ENCODE measurements at regions not wholly inside any gene's neighbourhood (a gene's known extent, or its start where the extent isn't known, plus 50 kb on each side); places are given as distances from the start of the nearest gene placed in this dataset.
"Not testable (repeated sequence)": the region's sequence is repeated elsewhere in the genome, so short reads cannot be mapped to it uniquely, and the experiment has no call there.

DNA sequence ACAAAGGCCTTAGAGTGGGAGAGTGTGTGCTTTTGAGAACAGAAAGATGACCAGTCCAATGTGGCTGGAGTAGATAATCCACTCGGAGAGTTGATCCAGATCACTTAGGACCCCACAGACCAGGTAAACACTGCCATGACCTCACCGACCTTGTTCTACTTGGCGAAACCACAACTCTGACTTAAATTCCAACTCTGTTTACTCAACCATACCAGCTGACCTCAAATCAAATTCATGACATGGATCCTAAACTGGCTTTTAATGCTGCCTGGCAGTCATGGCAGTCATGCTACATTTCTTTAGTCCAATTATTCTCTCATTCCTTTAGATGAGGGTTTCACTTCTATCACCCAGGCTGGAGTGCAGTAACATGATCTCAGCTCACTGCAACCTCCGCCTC, 347.1 kb upstream of the FAM98A start:
- DNase-seq (ENCODE audit: low read depth), result no peak

DNA sequence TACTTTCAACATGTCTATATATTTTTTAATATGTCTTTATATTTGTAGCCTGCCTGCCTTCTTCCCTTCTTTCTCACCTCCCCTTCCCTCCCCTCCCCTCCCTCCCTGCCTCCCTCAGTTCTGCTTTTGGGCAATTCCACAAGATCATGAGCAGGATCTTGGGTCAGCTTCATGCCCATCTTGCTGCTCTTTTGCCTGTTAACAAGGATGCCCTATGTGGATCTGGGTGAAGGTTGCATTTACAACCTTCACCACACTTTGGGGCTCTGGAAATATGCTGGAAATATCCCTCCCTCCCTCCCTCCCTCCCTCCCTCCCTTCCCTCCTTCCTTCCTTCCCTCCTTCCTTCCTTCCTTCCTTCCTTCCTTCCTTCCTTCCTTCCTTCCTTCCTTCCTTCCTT, 334.1 kb upstream of the FAM98A start:
- DNase-seq (ENCODE audit: low read depth), result no peak

DNA sequence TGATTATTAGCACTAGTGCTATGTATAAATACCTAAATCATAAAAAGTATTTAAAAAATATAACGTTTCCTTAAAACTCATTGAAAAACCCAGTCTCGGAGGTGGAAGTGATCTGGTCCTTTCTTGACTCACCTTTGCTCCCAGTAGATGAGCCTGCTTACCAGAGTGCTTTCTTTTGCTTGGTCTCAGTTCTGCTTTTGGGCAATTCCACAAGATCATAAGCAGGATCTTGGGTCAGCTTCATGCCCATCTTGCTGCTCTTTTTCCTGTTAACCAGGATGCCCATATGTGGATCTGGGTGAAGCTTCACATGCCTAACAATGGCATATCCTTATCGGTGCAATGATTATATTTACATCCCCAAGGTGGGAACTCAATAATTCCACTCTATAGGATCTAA, 332.1 kb upstream of the FAM98A start:
- DNase-seq (ENCODE audit: low read depth), result no peak

DNA sequence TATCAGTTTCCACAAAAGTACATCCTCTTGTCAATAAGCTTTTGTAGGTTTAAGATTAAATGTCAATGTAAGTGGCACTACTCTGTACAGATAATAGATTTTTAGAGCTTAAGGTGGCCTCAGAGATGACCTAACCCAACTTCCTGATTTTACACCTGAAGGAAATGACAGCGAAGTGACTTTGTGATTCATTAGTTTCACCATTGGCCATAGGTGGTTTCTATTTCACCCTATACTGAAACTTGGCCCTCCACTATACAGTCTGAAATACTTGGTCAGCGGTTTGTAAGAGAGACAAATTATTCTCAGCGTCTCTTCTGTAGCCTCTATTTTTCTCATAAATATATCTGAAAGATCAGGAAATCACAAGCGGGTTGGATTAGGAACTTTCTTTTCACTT, 330.4 kb upstream of the FAM98A start:
- DNase-seq (ENCODE audit: low read depth), result no peak

DNA sequence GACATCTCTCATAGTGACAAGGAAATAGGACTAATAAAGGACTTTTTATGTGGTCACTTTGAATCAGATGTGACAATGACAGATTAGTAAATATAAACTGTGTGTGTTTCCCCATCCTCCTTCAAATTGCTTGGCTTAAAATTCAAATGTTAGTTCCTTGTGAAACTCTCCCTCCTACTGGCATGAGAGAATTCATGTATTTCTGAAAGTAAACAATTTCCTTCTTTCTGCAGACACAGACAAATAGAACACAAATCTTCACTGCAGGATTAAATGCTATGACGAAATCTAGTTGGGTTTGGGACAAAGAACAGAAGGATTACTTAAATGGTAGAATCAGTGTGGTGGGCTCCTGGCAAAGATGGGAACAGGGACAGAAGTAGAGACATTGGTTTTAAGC, 328.7 kb upstream of the FAM98A start:
- DNase-seq (ENCODE audit: low read depth), result no peak

DNA sequence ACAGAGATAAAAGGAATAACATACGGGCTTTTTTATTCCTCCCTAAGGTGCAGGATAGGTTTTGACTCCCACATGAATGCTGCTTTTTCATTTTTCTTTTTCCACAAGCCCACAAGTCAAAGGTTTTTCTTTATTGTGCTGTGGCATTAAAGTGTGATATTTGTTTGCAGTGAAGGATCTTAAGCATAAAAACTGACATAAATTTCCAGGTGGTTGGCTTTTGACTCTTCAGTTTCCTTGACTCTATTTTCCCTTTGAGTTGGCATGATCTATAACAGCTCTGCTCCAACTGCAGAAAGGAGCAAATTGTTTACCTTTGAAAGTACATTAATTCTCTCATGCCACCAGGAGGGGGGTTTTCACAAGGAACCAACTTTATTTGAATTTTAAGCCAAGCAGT, 326.2 kb upstream of the FAM98A start:
- no peak for DNase-seq (ENCODE audit: low read depth)

DNA sequence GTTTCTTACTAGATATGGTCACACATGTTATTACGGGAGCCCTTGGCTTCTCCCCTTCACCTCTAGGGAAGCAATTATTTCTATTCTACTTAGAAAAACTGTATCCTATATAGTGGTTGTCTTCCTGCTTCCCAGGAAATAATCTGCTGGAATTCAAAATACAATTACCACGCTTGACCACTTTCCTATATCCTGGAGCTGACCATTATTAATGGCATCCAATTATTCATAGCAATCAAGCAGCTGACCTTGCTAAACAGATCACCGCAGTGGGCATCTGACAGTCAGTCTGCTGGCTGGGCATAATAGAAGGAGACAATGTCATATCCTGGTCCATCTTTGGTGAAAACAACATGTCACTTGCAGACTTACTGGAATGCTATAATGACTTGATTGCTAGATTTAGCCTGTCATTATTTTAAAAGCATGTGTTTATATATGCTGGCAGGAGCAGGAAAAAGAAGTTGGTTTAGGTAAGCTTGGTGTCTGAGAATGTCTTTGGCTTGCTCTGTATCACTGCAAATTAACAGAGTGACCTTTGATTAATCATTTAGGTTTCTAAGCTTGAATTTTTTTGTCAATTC, 325.6 kb upstream of the FAM98A start:
- no peak for DNase-seq (ENCODE audit: low read depth)

DNA sequence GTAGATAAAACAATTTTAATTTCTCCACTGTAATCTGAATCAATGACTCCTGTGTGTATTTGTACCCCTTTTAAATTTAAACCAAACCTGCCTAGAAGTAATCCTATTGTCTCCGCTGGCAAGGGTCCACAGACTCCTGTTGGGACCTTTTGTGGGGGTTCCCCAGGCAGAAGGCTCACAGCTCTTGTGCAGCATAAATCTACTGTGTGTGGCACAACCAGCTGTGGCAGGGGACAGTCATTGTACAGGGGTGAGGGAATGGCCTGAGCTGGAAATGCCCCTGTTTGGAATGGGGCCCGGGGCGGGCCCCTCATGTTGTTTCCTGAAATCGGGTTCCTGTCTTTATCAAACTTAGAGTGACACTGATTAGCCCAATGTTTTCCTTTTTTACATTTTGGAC, 318.2 kb upstream of the FAM98A start:
- DNase-seq (ENCODE audit: low read depth), result no peak

DNA sequence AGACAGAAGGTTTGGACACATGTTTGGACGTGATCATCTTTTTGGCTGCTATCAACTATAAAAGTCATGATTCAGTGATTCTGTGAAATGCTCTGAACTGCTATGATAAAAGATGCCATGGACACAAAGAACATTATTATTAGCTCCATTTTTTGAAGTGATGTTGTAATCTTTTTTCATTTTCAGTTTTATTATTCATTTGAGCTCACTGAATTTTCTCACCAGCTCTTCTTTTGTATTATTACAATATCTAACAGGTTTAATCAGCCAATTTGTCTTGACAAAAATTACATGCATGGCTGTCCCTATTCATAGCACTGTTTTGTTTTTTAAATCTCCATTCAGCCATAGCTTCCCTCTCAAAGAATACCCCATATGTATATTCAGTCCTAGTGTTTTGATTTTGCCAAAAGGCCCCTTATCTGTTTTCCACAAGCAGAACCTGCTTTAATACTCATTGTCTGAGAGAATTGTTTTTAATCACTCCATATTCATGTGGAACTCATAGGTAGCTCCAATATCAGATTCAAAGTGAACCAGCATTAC, 314.0 kb upstream of the FAM98A start:
- no peak for DNase-seq (ENCODE audit: low read depth)

DNA sequence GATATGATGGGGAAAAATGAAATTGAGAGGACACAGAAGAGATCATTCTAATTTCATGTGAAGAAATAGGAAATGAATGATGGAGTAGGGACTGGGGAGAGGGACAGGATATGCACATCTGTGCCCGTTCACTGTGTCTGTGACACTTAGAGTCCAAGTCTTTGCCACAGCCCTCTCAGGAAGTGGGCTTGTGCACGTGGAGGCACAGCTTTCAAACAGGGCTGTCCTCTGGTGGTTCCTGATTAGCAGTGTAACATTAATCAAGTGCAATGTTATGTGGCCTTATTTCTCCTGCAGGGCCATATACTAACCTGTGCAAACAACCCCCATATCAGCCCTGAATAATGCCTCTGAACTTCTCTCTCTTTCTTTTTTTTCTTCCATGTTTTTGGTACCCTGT, 312.2 kb upstream of the FAM98A start:
- no peak for DNase-seq (ENCODE audit: low read depth)

DNA sequence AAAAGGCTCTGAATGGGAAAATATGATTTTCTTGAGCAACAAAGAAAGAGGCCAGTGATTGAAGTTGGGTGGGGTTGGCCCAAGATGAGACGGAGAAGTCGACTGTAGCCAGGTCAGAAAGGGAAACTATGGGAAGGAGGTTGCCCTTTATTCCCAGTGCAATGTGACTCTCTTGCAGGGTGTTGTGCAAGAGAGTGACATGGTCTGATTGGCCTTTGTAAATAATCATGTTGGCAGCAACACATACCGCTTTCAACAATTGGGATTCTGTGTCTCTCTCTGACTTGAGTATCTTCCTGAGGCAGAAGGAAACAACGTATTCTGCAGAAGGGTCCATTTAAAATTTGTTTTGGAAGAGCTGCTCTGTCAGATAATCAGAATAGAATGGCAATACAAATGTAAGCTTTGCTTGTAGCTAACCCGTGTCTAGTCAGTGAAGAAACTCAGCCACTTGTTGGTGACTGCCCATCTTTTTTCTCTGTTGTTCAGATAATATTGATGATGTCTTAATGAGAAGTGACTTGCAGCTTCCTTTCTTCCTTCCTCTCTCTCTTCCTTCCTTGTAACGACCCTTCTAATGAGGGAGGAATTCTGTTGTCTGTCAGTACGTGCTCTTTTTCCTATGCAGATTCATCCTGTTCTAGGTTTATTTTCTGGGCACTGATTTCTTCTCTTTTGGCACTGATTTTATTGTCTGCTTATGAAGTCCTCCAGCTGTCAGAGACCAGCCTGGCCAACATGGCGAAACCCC, 311.0 kb upstream of the FAM98A start:
- no peak for DNase-seq (ENCODE audit: low read depth)

DNA sequence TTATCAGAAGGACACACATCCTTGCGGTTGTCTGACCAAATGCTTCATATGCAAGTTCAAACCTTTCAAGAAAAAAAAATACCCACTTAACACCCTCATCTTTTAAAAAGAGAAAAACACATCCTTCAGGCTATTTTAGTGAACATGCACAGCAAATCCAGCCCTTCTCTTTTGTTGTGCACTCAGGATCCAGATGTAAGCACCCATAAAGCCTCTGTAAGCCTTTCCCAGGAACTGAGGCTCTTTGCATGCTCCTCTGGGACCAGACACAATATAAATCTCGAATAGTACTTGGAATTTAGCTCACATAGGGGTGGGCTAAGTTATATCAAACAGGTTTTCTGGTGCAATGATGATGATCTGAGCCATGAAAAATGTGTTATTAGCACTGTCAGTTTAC, 308.8 kb upstream of the FAM98A start:
- no peak for DNase-seq (ENCODE audit: low read depth)

DNA sequence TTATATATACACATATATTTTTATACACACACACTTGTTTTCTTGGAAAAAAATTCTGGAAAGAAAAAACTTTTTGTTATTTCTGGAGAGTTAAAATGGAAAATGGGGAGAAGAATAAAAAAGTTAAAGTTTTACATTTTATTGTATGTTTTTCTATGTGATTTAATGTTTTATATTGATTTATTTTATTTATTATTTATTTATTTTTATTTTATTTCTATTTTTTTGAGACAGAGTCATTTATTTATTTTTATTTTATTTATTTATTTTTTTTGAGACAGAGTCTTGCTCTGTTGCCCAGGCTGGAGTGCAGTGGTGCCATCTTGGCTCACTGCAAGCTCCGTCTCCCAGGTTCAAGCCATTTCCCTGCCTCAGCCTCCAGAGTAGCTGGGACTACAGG, 307.0 kb upstream of the FAM98A start:
- not testable (repeated sequence) for DNase-seq (ENCODE audit: low read depth)

DNA sequence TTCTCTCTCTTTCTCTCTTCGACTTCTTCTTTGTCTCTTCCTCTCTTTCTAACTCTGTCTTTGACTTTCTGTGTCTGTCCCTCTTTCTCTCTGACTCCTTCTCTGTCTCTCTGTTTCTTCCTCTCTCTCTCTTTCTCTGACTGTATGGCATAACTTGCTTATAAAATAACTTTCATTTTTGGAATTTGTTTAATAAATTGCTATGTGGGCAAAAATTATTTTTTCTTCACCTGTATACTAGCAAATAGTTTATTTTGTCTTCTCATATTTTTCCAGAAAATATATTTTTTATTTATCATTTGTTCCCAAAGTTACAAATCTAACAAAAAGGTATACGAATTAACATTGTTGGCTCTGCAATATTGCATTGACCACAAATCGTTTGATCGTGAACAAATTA, 305.7 kb upstream of the FAM98A start:
- DNase-seq (ENCODE audit: low read depth), result no peak

DNA sequence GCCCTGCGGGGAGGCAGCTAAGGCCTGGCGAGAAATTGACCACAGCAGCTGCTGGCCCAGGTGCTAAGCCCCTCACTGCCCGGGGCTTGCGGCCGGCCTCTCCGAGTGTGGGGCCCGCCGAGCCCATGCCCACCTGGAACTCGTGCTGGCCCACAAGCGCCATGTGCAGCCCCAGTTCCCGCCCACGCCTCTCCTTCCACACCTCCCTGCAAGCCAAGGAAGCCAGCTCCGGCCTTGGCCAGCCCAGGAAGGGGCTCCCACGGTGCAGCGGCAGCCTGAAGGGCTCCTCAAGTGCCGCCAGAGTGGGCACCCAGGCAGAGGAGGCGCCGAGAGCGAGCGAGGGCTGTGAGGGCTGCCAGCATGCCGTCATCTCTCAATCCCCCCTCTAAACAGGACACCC, 304.6 kb upstream of the FAM98A start:
- no peak for DNase-seq (ENCODE audit: low read depth)

DNA sequence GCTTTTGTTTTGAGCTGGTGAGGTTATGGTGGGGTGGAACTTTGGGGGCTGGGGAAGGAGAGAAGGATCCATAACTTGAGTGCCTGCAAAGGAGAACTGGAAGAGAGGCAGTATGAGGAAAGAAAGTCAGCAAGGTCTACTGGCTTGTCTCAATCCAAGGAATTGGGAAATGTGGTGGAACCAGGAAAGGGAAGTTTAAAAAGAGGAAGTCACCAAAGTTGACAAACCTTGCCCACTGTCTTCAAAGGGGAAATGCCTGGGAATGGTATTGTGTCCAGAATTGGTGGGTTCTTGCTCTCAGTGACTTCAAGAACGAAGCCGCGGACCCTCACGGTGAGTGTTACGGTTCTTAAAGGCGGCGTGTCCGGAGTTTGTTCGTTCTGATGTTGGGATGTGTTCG, 304.1 kb upstream of the FAM98A start:
- DNase-seq (ENCODE audit: low read depth), result no peak

DNA sequence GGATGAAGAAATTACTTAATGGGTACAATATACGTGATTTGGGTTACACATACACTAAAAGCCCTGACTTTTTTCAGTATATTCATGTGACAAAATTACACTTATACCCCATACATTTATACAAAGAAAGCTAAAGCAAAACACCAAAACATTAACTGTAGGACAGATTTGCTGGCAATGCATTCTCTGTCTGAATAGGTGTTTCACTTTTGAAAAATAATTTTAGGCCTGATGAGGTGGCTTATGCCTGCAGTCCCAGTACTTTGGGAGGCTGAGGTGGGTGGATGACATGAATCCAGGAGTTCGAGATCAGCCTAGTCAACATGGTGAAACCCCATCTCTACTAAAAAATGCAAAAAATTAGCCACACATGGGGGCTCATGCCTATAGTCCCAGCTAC, 301.5 kb upstream of the FAM98A start:
- DNase-seq (ENCODE audit: low read depth), result no peak

DNA sequence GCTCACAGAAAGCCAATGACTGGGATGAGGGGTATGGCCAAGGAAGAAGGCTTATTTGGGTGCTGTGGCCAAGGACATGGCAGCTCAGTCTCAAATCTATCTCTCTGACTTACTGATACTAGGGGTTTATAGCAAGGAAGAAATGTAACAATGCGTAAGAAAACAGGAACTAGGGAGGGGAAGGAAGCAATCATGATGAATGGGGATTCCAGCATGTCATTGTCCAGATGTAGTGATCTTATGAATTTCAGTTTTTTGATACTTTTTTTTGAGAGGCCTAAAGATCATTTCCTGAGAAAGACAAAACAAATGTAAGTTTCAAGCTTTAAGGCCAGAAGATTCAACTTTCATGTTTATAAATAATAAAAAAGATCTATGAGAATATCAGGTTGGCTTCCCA, 298.6 kb upstream of the FAM98A start:
- no peak for DNase-seq (ENCODE audit: low read depth)

DNA sequence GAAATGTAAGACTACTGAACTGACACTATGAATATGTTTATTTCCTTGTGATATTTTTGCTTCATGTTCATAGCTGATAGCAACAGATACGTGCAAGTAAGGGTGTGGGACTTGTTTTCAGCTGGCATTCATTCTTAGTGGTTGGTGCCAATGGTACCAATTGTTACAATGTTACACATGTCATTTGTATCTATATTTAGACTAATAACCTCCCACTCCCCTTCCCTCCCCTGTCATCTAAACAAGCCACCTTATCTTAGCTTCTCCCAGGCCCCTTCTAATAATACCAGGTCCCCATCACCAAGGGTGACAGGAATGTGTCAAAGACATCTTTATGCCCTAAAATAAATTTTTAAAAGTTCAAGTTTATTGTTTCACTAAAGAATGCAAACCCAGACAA, 294.7 kb upstream of the FAM98A start:
- no peak for DNase-seq (ENCODE audit: low read depth)

DNA sequence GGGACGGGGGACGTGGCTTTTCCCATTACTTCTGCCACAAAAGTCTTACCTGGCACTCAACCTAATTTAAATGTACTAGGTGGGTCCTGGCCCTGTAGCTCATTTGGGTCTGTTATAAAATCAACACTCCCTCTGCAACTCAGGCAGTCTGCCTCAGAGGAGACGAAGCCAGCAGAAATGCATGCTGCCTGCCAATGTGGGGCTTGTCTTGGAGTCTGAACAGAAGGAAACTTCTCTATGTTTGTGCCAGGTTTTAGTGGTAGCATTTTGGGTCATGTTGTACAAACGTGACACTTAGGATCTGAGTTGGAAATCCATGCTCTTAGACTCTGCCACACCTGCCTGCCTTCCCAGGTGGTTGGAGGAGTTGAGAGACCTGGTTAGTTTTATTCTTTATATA, 292.5 kb upstream of the FAM98A start:
- DNase-seq (ENCODE audit: low read depth), result no peak

DNA sequence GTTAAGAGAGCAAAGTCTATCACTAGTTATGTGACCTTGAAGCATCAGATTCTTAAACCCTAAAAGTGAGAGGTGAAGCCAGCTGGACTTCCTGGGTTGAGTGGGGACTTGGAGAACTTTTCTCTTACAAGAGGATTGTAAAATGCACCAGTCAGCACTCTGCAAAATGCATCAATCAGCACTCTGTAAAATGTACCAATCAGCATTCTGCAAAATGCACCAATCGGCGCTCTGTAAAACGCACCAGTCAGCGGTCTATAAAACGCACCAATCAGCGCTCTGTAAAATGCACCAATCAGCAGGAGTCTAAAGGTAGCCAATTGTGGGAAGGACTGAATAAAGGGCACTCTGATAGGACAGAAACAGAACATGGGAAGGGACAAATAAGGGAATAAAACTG, 291.6 kb upstream of the FAM98A start:
- DNase-seq (ENCODE audit: low read depth), result no peak

DNA sequence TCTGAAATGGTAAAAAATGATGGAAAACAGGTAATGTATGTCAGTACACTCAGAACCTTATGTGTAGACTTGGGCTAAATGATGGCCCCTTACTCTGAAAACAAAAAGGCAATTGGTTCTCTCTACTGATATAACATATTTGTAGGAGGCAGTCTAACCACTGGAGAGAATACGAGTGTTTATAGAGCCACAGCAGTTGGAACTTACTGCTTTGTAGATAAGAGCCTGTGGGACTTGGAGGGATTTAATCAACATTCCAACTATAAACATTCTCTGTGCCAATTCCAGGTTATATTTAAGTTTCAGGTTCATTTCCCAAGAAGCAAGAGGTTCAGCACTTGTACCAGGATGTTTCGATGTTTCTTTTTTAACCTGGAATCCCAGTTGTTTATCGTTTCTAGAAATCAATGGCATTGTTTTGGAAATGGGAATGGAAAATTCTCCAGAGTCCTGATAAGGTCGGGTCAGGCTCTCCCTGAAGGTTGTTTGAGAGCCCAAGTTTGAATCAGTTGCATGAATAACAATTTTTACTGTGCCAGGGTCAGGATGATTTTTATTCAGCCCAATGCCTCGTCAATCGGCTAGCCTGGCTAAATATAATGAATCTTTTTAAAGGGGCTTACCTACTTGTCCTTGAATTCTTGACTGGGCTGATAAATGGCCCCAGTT, 278.4 kb upstream of the FAM98A start:
- no peak for DNase-seq (ENCODE audit: low read depth)

DNA sequence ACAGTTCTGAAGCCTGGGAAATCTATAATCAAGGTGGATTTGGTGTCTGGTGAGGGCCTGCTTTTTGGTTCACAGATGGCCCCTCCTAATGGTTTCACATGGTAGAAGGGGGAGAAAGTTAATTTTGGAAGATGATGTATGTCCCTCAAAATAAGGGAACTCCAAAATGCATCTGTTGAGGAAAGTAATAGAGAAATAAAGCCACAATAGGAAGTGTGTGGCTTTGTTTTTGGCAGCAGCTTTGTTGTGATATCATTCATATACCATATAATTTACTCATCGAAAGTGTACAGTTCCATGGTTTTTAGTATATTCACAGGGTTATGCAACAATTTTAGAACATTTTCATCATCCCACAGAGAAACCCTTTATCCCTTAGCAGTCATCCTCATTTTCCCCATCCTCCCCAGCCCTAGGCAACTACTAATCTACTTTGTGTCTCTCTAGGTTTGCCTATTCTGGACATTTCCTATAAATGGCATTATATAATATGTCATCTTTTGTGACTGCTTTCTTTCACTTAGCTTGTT, 274.0 kb upstream of the FAM98A start:
- no peak for DNase-seq (ENCODE audit: low read depth)

Measured in stimulated activated CD8-positive, alpha-beta memory T cell treated with anti-CD3 and anti-CD28 coated beads, Interleukin-7, amount 100 ng/mL, for 24 hours (primary cell).